ENCODE measurements at regions not wholly inside any gene's neighbourhood (a gene's known extent, or its start where the extent isn't known, plus 50 kb on each side); places are given as distances from the start of the nearest gene placed in this dataset.
"Not testable (repeated sequence)": the region's sequence is repeated elsewhere in the genome, so short reads cannot be mapped to it uniquely, and the experiment has no call there.

- no peak overlapping the region for H3K4me3 ChIP-seq (ENCODE audit: low read depth, low read length)
- TF ChIP-seq CTCF (IDR thresholded peaks at IDR 0.05; ENCODE audit: insufficient read depth, low read depth, low read length) = no peak
- DNase-seq (ENCODE audit: low read depth) = peak; percentile 4
These were observed 311.7 kb upstream of the HTR2C start for GRCh38 chrX:114272096-114272686.

GRCh38 chrX:114270371-114270770 is 313.5 kb upstream of the HTR2C start:
- not testable (repeated sequence) for DNase-seq (ENCODE audit: low read depth)

GRCh38 chrX:114268643-114269042 is 315.2 kb upstream of the HTR2C start:
- no peak for TF ChIP-seq CTCF (IDR thresholded peaks at IDR 0.05; ENCODE audit: insufficient read depth, low read depth, low read length)
- H3K4me3 ChIP-seq (ENCODE audit: low read depth, low read length) = no peak overlapping the region
- no peak for DNase-seq (ENCODE audit: low read depth)

More at GRCh38 chrX:114270371-114270770, 313.5 kb upstream of the HTR2C start:
- not testable (repeated sequence) for H3K4me3 ChIP-seq (ENCODE audit: low read depth, low read length)

GRCh38 chrX:114267142-114267541 is 316.7 kb upstream of the HTR2C start:
- H3K4me3 ChIP-seq (ENCODE audit: low read depth, low read length) = no peak overlapping the region
- no peak for TF ChIP-seq CTCF (IDR thresholded peaks at IDR 0.05; ENCODE audit: insufficient read depth, low read depth, low read length)
- no peak for DNase-seq (ENCODE audit: low read depth)

GRCh38 chrX:114252186-114252585 is 331.7 kb upstream of the HTR2C start:
- no peak overlapping the region for H3K4me3 ChIP-seq (ENCODE audit: low read depth, low read length)
- TF ChIP-seq CTCF (IDR thresholded peaks at IDR 0.05; ENCODE audit: insufficient read depth, low read depth, low read length) = no peak
- DNase-seq (ENCODE audit: low read depth) = no peak

- DNase-seq (ENCODE audit: low read depth) = no peak
- TF ChIP-seq CTCF (IDR thresholded peaks at IDR 0.05; ENCODE audit: insufficient read depth, low read depth, low read length) = no peak
- no peak overlapping the region for H3K4me3 ChIP-seq (ENCODE audit: low read depth, low read length)
These were observed 332.3 kb upstream of the HTR2C start for GRCh38 chrX:114251575-114251974.

GRCh38 chrX:114221445-114221844 is 362.4 kb upstream of the HTR2C start:
- TF ChIP-seq CTCF (IDR thresholded peaks at IDR 0.05; ENCODE audit: insufficient read depth, low read depth, low read length) = no peak
- no peak overlapping the region for H3K4me3 ChIP-seq (ENCODE audit: low read depth, low read length)

More at GRCh38 chrX:114221445-114221844, 362.4 kb upstream of the HTR2C start:
- DNase-seq (ENCODE audit: low read depth) = no peak
